ENCODE measurements at regions not wholly inside any gene's neighbourhood (a gene's known extent, or its start where the extent isn't known, plus 50 kb on each side); places are given as distances from the start of the nearest gene placed in this dataset.

DNA sequence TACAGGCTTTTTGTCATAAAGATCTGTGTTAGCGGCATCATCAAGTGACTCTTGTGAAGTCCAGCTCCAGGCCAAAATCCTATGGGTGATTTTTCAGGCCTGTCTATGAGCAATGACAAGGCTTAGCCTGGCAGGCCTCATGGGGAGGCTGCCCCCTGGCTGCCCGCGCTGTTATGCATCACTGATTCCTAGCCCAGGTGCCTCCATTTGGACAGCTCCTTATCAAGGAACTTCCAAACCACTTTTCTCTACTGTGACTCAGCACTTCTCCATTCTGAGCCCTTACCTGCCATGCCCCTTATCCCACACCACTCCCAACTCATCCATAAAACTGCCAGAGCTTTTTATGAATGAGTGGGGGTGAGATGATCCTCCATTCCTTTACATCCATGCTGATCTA, 91.5 kb upstream of the C3orf80 start (continued):
- peak; percentile 68; the same call in 1 of the 2 replicates for TF ChIP-seq EHMT2 (IDR thresholded peaks at IDR 0.05)
- no peak for TF ChIP-seq ETS2 (tag; IDR thresholded peaks at IDR 0.05; ENCODE audit: borderline replicate concordance, poor library complexity, severe bottlenecking)
- TF ChIP-seq, protein P1, sequence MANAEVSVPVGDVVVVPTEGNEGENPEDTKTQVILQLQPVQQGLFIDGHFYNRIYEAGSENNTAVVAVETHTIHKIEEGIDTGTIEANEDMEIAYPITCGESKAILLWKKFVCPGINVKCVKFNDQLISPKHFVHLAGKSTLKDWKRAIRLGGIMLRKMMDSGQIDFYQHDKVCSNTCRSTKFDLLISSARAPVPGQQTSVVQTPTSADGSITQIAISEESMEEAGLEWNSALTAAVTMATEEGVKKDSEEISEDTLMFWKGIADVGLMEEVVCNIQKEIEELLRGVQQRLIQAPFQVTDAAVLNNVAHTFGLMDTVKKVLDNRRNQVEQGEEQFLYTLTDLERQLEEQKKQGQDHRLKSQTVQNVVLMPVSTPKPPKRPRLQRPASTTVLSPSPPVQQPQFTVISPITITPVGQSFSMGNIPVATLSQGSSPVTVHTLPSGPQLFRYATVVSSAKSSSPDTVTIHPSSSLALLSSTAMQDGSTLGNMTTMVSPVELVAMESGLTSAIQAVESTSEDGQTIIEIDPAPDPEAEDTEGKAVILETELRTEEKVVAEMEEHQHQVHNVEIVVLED (CRISPR knock-in tag; IDR thresholded peaks at IDR 0.05) = no peak
- TF ChIP-seq ZNF24 (IDR thresholded peaks at IDR 0.05) = no peak
- TF ChIP-seq TRIM24 (IDR thresholded peaks at IDR 0.05) = no peak
- peak; percentile 79 for TF ChIP-seq C11orf30 (IDR thresholded peaks at IDR 0.05; ENCODE audit: low read depth)
- no peak for TF ChIP-seq SMARCA4 (IDR thresholded peaks at IDR 0.05)
- TF ChIP-seq, protein P2, sequence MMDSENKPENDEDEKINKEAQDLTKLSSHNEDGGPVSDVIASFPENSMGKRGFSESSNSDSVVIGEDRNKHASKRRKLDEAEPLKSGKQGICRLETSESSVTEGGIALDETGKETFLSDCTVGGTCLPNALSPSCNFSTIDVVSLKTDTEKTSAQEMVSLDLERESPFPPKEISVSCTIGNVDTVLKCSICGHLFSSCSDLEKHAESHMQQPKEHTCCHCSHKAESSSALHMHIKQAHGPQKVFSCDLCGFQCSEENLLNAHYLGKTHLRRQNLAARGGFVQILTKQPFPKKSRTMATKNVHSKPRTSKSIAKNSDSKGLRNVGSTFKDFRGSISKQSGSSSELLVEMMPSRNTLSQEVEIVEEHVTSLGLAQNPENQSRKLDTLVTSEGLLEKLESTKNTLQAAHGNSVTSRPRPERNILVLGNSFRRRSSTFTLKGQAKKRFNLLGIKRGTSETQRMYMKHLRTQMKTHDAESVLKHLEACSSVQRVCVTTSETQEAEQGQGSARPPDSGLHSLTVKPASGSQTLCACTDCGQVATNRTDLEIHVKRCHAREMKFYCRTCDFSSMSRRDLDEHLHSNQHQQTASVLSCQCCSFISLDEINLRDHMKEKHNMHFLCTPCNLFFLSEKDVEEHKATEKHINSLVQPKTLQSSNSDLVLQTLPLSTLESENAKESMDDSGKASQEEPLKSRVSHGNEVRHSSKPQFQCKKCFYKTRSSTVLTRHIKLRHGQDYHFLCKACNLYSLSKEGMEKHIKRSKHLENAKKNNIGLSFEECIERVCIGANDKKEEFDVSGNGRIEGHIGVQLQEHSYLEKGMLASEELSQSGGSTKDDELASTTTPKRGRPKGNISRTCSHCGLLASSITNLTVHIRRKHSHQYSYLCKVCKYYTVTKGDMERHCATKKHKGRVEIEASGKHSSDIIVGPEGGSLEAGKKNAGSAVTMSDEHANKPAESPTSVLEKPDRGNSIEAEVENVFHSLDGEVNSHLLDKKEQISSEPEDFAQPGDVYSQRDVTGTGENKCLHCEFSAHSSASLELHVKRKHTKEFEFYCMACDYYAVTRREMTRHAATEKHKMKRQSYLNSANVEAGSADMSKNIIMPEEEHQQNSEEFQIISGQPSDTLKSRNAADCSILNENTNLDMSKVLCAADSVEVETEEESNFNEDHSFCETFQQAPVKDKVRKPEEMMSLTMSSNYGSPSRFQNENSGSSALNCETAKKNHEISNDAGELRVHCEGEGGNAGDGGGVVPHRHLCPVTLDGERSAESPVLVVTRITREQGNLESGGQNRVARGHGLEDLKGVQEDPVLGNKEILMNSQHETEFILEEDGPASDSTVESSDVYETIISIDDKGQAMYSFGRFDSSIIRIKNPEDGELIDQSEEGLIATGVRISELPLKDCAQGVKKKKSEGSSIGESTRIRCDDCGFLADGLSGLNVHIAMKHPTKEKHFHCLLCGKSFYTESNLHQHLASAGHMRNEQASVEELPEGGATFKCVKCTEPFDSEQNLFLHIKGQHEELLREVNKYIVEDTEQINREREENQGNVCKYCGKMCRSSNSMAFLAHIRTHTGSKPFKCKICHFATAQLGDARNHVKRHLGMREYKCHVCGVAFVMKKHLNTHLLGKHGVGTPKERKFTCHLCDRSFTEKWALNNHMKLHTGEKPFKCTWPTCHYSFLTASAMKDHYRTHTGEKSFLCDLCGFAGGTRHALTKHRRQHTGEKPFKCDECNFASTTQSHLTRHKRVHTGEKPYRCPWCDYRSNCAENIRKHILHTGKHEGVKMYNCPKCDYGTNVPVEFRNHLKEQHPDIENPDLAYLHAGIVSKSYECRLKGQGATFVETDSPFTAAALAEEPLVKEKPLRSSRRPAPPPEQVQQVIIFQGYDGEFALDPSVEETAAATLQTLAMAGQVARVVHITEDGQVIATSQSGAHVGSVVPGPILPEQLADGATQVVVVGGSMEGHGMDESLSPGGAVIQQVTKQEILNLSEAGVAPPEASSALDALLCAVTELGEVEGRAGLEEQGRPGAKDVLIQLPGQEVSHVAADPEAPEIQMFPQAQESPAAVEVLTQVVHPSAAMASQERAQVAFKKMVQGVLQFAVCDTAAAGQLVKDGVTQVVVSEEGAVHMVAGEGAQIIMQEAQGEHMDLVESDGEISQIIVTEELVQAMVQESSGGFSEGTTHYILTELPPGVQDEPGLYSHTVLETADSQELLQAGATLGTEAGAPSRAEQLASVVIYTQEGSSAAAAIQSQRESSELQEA (IDR thresholded peaks at IDR 0.05; ENCODE audit: low read depth) = no peak
- TF ChIP-seq EWSR1 (IDR thresholded peaks at IDR 0.05; ENCODE audit: borderline replicate concordance, low read depth, partially characterized antibody) = no peak
- no peak for TF ChIP-seq PTBP1 (IDR thresholded peaks at IDR 0.05; ENCODE audit: low read depth, low read length)
- TF ChIP-seq ZNF785 (CRISPR knock-in tag; IDR thresholded peaks at IDR 0.05) = no peak
- TF ChIP-seq NFATC3 (IDR thresholded peaks at IDR 0.05) = no peak
- TF ChIP-seq GABPB2 (CRISPR knock-in tag; conservative IDR thresholded peaks at IDR 0.05) = no peak
- TF ChIP-seq, protein P3, sequence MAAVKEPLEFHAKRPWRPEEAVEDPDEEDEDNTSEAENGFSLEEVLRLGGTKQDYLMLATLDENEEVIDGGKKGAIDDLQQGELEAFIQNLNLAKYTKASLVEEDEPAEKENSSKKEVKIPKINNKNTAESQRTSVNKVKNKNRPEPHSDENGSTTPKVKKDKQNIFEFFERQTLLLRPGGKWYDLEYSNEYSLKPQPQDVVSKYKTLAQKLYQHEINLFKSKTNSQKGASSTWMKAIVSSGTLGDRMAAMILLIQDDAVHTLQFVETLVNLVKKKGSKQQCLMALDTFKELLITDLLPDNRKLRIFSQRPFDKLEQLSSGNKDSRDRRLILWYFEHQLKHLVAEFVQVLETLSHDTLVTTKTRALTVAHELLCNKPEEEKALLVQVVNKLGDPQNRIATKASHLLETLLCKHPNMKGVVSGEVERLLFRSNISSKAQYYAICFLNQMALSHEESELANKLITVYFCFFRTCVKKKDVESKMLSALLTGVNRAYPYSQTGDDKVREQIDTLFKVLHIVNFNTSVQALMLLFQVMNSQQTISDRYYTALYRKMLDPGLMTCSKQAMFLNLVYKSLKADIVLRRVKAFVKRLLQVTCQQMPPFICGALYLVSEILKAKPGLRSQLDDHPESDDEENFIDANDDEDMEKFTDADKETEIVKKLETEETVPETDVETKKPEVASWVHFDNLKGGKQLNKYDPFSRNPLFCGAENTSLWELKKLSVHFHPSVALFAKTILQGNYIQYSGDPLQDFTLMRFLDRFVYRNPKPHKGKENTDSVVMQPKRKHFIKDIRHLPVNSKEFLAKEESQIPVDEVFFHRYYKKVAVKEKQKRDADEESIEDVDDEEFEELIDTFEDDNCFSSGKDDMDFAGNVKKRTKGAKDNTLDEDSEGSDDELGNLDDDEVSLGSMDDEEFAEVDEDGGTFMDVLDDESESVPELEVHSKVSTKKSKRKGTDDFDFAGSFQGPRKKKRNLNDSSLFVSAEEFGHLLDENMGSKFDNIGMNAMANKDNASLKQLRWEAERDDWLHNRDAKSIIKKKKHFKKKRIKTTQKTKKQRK (IDR thresholded peaks at IDR 0.05; ENCODE audit: borderline replicate concordance, low read depth, low read length) = no peak

Data from K562 (cell line).